Peyer's patch (tissue), 4 donors: ENCODE measurements at regions not wholly inside any gene's neighbourhood (a gene's known extent, or its start where the extent isn't known, plus 50 kb on each side); places are given as distances from the start of the nearest gene placed in this dataset.

Source experiments
- DNase-seq, 3 donors: peaks; one replicate each; pipeline ENCODE4 v3.0.0-alpha.2; 2017 to 2019
- H3K27ac ChIP-seq, 4 donors: fragments of 200-600 bp; sonication (generic); one replicate each; pipeline ENCODE4 v1.5.1; 2016 to 2019
- H3K27me3 ChIP-seq, 2 donors: fragments of 200-600 bp; sonication (generic); one replicate each; pipeline ENCODE4 v1.5.1; 2019
- H3K36me3 ChIP-seq, 3 donors: fragments of 200-600 bp; sonication (generic); one replicate each; pipeline ENCODE4 v1.5.1; 2016 to 2019
- H3K4me1 ChIP-seq, 4 donors: fragments of 200-600 bp; sonication (generic); one replicate each; pipeline ENCODE4 v1.5.1; 2016 to 2019
- H3K4me3 ChIP-seq, 4 donors: fragments of 200-600 bp; sonication (generic); 1 replicate in 3 of 4; 2 replicates in 1 of 4; pipeline ENCODE4 v1.5.1; 2016 to 2019; ENCODE audit warnings: mild to moderate bottlenecking in 1 of 4
- H3K9me3 ChIP-seq, 4 donors: fragments of 200-600 bp; sonication (generic); one replicate each; pipeline ENCODE4 v1.5.1; 2016 to 2019; ENCODE audit warnings: mild to moderate bottlenecking in 1 of 4
- POLR2A ChIP-seq, 2 donors: fragments of 450-650 bp; IDR thresholded peaks; one replicate each; pipeline ENCODE4 v1.5.1; 2017; ENCODE audit warnings: antibody characterized with exemption in 2 of 2, mild to moderate bottlenecking in 2 of 2, moderate library complexity in 2 of 2
- TF ChIP-seq, protein P1 (sequence below), 6 experiments: fragments of 450-650 bp in 4 of 6; fragments of 200-600 bp in 2 of 6; sonication (generic) in 1 of 6; IDR thresholded peaks; one replicate each; pipeline ENCODE4 v1.5.1; 2017 to 2019; ENCODE audit warnings: antibody characterized with exemption in 6 of 6, mild to moderate bottlenecking in 3 of 6, moderate library complexity in 1 of 6

DNA sequence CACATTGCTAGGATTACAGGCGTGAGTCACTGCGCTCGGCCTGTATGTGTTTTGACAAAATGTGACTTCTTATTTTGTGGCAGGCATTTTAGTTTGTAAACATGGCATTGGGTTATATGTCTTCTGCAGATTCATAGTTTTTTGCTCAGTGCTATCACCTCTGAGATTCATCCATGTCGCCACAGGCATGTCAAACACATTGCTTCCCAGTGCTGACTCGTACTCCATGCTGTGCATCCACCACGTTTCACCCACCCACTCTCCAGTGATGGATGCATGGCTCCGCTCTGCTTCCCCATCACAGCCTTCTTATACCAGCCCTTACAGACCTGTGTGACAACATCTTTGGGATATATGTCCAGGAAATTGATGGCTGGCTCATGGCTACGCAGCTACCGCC lies 158.8 kb downstream of the GAS1 start:
- H3K27me3 ChIP-seq: no peaks in the 10 kb centered on the region
- H3K4me1 ChIP-seq: no peaks in the 10 kb centered on the region
- TF ChIP-seq, protein P1, sequence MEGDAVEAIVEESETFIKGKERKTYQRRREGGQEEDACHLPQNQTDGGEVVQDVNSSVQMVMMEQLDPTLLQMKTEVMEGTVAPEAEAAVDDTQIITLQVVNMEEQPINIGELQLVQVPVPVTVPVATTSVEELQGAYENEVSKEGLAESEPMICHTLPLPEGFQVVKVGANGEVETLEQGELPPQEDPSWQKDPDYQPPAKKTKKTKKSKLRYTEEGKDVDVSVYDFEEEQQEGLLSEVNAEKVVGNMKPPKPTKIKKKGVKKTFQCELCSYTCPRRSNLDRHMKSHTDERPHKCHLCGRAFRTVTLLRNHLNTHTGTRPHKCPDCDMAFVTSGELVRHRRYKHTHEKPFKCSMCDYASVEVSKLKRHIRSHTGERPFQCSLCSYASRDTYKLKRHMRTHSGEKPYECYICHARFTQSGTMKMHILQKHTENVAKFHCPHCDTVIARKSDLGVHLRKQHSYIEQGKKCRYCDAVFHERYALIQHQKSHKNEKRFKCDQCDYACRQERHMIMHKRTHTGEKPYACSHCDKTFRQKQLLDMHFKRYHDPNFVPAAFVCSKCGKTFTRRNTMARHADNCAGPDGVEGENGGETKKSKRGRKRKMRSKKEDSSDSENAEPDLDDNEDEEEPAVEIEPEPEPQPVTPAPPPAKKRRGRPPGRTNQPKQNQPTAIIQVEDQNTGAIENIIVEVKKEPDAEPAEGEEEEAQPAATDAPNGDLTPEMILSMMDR (IDR thresholded peaks at IDR 0.05): no peak
- TF ChIP-seq POLR2A (IDR thresholded peaks at IDR 0.05): no peak
- no peak overlapping the region for H3K4me3 ChIP-seq
- no peak overlapping the region for H3K27ac ChIP-seq
- no peaks in the 10 kb centered on the region for H3K9me3 ChIP-seq
- H3K36me3 ChIP-seq: no peaks in the 10 kb centered on the region
- no peak for DNase-seq

DNA sequence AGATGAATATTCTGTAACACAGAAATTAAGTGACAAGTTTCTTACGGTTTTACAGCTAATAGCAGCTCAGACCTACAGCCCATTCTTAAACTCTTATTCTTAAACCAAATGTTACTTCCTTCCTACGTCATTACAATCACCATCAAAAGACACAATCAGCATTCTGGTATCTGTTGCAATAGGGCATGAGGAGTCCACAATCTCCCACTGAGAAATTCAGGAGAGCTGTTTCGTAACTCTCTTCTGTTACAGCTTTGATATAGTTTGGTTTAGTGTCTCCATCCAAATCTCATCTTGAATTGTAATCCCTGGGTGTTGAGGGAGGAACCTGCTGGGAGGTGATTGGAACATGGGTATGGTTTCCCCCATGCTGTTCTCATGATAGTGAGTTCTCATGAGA lies 163.4 kb downstream of the GAS1 start:
- H3K27me3 ChIP-seq: no peaks in the 10 kb centered on the region
- no peaks in the 10 kb centered on the region for H3K36me3 ChIP-seq
- DNase-seq: no peak
- no peak overlapping the region for H3K4me3 ChIP-seq
- no peaks in the 10 kb centered on the region for H3K9me3 ChIP-seq
- no peaks in the 10 kb centered on the region for H3K4me1 ChIP-seq
- TF ChIP-seq POLR2A (IDR thresholded peaks at IDR 0.05): no peak
- TF ChIP-seq, protein P1 (IDR thresholded peaks at IDR 0.05): no peak
- no peak overlapping the region for H3K27ac ChIP-seq

DNA sequence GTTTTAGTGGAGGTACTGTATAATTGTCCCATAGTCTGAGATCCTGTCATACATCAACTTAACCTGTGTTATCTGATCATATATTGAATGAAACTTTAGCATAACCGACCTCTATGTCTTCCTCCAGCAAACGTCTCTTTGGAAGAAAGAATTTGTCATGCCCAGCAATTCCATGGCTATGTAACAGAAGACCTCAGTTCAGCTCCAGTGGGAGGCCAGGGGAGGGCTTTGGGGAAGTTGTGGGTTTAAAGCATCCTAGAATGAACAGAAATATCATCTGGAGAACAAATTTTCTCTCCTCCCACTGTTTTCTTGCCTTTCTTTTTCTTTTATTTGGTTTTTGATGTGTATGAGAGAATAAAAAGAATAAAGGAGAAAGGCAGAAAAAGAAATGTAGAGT lies 164.5 kb downstream of the GAS1 start:
- H3K27me3 ChIP-seq: no peaks in the 10 kb centered on the region
- H3K36me3 ChIP-seq: no peaks in the 10 kb centered on the region
- DNase-seq: no peak
- no peaks in the 10 kb centered on the region for H3K4me1 ChIP-seq
- H3K4me3 ChIP-seq: no peak overlapping the region
- no peak overlapping the region for H3K27ac ChIP-seq
- TF ChIP-seq POLR2A (IDR thresholded peaks at IDR 0.05): no peak
- TF ChIP-seq, protein P1 (IDR thresholded peaks at IDR 0.05): no peak
- H3K9me3 ChIP-seq: no peaks in the 10 kb centered on the region

DNA sequence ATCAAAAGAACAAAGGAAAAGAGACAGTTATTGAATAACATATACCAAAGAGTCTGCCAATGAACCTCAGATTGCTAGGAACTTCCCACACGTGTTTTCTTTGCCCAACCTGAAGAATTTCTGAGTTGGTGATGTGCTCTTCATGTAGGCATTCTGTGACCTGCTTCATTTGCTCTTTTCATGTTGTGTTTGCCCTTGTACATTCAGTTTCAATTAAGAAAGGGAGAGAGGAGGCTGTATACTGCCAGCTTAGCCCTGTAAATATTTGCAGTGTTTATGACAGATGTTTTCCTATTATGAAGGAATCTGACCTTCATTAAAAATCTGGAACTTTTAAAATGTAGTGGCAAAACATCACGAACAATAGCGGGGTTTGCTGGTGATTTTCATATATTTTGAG lies 168.5 kb downstream of the GAS1 start:
- Histone ChIP-seq H3K27ac (no peak overlapping the region), H3K4me3 (no peak overlapping the region), H3K4me1 (no peaks in the 10 kb centered on the region), H3K9me3 (no peaks in the 10 kb centered on the region), H3K36me3 (no peaks in the 10 kb centered on the region), H3K27me3 (no peaks in the 10 kb centered on the region)
- no peak for DNase-seq
- TF ChIP-seq, protein P1 (IDR thresholded peaks at IDR 0.05): no peak
- no peak for TF ChIP-seq POLR2A (IDR thresholded peaks at IDR 0.05)

DNA sequence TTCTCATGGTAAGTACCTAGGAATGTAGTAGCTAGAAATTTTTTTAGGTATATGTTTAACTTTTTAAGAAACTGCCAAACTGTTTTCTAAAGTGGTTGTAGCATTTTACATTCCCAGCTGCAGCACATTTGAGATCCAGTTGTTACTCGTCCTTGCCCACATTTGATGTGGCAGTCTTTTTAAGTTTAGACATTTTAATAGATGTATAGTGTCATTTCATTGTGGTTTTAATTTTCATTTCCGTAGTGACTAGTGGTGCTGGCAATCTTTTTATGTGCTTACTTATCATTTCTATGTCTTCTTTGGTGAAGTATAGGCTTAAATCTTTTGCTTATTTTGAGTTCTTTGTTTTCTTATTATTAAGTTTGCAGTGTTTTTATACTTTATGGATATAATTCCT lies 171.6 kb downstream of the GAS1 start:
- H3K4me3 ChIP-seq: no peak overlapping the region
- no peak overlapping the region for H3K27ac ChIP-seq
- H3K36me3 ChIP-seq: no peaks in the 10 kb centered on the region
- DNase-seq: no peak
- no peaks in the 10 kb centered on the region for H3K27me3 ChIP-seq
- no peaks in the 10 kb centered on the region for H3K4me1 ChIP-seq
- TF ChIP-seq, protein P1 (IDR thresholded peaks at IDR 0.05): no peak
- no peak for TF ChIP-seq POLR2A (IDR thresholded peaks at IDR 0.05)
- H3K9me3 ChIP-seq: no peaks in the 10 kb centered on the region

DNA sequence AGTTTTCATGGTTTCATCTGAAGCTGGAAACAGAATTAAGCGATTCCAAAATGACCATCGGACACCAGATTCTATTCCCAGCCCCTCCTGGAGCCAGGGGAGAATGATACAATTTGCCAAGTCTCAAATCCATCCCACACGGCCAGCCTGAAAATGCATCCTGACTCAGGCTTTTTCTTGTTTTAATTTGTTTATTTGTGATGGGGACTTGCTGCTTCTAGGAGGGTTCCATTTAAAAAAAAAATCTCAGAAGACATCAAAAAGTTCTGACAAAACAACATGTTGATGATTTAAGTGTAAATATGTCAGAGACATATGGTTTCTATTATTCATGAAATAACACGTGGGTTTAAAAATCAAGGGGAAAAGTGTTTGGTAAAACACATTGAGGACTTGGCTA lies 173.2 kb downstream of the GAS1 start:
- no peaks in the 10 kb centered on the region for H3K9me3 ChIP-seq
- no peak for DNase-seq
- H3K27ac ChIP-seq: no peak overlapping the region
- TF ChIP-seq POLR2A (IDR thresholded peaks at IDR 0.05): no peak
- TF ChIP-seq, protein P1 (IDR thresholded peaks at IDR 0.05): no peak
- H3K4me3 ChIP-seq: no peak overlapping the region
- H3K4me1 ChIP-seq: no peaks in the 10 kb centered on the region
- no peaks in the 10 kb centered on the region for H3K36me3 ChIP-seq
- no peaks in the 10 kb centered on the region for H3K27me3 ChIP-seq
